HG03521 (cell line): ENCODE measurements at regions not wholly inside any gene's neighbourhood (a gene's known extent, or its start where the extent isn't known, plus 50 kb on each side); places are given as distances from the start of the nearest gene placed in this dataset.

ENCODE experiments used
- ATAC-seq: cut with Tn5 transposase; IDR thresholded peaks from one replicate; pipeline ENCODE4 v1.9.1; 2021; ENCODE audit warnings: mild to moderate bottlenecking, moderate library complexity; ENCODE audit not compliant: unreplicated experiment

DNA sequence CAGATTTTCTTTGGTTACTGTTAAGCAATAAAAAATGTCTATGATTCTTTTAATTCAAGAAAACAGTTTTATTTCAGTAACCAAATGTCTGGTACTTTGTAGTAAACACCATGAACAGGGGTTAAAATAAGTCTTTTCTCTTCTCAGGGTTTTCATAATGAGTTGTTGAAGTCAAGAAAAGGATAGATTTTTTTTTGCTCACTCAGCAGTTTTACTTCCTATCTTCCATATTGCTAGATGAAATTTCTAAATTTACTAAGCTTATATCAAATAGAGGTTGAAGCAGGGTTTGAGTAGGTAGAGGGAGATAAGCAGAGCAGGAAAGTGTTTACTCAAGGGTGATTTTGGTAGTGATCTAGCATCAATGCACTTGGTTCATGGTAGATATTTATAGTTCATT is 1031.3 kb downstream of the C4orf33 start:
- ATAC-seq, result no peak

DNA sequence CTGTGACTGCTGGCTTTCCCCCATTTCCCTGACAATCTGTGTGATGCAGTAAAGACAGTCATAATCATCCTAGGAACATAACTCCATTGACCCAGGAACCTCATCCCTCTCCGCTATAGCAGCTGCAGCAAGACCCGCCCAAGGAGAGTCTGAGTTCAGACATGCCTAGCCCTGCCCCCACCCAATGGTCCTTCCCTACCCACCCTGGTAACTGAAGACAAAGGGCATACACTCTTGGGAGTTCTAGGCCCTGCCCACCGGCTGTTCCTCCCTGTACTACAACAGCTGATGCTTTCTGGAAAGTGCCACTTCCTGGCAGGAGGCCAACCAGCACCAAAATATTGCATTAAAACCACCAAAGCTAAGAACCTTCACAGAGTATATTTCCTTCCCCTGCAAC is 1035.6 kb downstream of the C4orf33 start:
- no peak for ATAC-seq

DNA sequence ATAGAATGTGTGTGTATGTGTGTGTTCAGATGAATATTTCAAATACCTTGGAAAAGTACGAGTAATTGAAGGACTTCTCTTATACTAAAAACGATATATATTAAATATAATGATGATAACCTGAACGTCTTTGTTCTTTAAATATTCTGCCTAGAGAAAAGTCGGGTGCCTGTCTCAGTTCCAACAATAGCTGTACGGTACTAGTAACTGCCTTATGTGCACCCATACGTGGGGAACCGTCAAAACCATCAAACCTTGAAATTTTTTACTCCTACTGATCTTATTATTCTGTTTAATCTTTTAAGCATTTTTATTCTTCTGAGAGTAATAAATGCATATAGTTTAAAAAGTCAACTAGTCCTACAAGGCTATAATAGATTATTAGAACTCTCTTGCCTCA is 1045.7 kb downstream of the C4orf33 start:
- no peak for ATAC-seq

DNA sequence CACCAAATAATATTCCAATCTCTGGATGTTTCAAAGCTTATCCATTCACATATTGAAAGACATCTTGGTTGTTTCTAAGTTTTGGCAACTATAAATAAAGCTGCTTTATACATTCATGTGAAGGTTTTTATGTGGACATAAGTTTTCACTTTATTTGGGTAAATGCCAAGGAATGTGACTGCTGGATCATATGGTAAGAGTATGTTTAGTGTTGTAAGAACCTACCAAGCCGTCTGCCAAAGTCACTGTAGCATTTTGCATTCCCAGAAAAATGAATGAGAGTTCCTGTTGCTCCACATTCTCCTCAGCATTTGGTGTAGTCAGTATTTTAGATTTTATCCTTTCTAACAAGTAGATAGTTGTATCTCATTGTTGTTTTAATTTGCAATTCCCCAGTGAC is 1047.7 kb downstream of the C4orf33 start:
- ATAC-seq, result no peak

DNA sequence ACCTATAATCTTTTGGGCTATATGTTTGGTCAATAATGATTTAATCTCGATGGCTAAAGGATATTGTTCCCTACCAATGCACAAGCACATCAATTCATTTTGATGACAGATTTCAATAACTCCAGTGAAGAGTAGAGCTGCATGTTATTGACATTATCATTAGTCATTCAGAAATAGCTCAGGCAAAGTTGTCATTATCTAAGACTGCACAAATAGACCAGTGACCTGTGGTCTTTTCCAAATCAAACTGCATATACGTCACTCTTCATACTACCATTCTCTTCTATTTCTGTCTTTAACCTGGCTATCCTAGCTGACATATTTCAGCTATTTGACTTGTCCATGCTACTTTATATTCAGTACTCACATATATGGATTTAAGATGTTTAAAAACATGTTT is 1050.8 kb downstream of the C4orf33 start:
- ATAC-seq, result no peak

DNA sequence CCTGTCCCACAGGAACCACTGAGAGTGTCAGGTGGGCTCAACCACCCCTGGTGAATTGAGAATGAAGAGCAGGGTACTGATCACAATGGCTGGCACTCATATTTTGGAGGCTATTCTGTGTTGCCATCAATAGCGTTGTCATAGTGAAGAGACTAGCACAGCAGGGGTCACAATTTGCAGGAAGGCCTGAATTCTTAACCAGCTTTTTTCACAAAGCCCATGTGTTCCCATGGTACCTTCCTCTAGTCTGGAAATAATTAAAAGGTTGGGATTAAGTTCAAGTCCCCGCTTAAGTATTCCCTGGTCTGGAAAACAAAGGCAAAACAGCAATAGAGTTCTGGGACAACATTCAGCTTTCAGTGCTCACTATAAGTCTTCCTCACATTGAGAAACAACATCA is 1051.7 kb downstream of the C4orf33 start:
- no peak for ATAC-seq

DNA sequence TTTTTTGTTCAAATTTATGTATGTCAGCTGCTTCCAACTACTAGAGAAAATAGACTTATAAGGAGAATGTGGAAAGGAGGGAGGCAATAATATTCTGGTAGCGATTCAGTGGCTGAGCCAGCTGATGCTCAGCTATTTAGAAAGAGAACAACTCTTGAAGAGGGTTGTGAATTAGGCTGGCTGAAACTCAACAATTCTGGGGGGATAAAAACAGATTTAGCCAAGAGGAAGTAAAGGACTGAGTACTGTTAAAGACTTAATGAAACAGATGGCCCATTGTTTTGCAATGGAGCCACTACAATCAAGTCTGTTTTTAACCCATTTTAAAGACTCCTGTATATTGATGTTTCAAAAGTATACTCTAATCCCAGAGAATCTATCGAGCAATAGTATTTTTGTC is 1058.9 kb downstream of the C4orf33 start:
- ATAC-seq, result no peak

DNA sequence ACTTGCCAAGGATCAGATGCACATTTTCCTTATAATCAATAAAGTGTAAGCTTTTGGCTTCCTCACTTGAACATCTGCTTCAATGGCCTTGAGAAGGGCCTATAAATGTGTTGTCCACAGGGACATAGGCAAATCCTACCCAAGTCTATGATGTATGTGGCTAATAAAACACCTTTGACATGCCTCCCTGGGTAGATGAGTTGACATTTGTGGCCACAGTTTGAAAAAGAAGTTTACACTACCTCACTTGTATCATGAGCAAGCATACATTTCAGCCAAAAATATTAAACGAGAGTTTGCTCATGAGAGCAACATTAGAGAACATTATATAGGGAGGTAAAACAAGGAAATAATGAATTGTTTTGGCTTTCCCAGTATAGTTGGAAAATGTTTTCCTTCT is 1067.7 kb downstream of the C4orf33 start:
- ATAC-seq, result no peak

DNA sequence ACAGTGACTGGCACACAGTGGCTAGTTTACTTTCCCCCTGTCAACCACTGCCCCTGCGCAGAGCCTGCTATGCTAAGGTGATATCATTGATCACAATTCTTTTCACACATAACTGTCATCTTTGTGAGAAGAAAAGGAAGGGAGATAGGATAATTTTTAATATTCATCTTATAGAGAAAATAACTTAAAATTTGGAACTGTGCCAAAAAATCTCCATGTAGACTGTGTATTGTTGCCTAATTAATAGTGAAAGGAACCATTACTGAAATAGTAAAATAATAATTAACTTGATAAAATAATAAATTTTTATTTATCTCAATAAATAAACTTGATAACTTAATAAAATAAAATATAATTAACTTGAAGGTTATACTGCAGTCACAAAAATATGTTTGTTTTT is 1069.4 kb downstream of the C4orf33 start:
- no peak for ATAC-seq

DNA sequence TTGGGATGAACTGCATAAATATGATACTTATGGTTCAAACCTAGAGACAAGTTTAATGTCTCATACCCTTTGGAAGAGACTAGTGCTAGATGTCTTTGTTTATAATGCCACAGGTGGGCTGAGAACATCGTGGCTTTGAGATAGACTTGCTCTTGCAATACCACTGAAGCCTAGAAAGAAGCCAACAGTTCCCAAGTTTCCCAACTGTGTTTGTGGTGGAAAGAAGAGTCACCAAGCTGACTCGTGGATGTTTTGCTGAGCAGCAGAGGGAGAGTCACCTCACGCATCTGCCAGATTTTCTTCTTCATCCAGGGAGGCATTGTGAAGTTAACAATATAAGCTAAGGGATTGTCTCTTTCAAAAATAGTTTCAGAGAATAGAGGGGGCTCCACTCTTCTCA is 1076.2 kb downstream of the C4orf33 start:
- no peak for ATAC-seq

DNA sequence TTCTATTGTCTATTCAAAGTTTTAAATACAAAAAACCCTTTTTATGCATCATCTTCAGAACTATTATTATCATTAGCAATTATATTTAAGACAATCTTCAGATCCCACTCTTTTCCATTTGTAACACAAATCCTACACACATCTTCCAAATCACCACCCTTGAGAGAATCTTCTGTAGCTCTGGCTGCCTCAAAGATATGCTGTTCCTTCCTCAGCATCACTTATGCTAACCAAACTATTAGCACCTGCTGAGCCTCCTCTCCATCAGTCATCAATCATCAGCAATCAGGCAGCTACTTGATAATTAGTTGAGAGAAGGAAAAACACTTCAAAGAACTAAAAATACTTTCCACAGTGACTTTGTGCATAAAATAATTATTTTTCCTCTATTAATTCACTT is 1082.2 kb downstream of the C4orf33 start:
- ATAC-seq, result no peak

DNA sequence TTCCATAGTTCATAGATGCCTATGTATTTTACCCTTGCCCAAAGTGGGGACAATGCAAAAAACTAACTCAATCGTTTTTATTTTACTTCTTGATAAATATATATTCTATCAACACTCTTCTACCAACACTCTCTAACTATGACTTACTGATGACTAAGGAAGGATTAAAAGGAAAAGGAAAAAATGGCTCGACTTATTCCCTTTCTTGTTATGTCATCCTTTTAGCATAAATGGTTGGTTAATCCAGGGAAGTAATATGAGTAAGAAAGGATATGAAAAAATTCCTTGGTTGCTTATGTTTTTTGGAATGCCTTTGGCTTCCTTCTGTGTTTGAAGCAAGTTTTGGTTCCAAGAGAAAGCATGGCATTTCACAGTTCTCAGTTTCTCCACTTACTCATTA is 1087.1 kb downstream of the C4orf33 start:
- no peak for ATAC-seq

DNA sequence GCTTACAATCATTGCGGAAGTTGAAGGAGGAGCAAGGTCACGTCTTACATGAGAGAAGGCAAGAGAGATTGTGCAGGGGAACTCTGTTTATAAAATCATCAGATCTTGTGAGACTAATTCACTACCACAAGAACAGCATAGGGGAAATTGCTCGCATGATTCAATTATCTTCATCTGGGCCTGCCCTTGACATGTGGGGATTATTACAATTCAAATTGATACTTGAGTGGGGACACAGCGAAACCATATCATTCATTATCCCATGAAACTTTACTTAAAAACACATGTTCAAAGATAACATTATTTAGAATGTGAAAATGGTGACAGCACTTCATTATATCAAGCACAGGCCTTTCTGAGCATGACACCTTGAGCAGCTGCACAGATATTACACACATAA is 1087.8 kb downstream of the C4orf33 start:
- ATAC-seq, result no peak

DNA sequence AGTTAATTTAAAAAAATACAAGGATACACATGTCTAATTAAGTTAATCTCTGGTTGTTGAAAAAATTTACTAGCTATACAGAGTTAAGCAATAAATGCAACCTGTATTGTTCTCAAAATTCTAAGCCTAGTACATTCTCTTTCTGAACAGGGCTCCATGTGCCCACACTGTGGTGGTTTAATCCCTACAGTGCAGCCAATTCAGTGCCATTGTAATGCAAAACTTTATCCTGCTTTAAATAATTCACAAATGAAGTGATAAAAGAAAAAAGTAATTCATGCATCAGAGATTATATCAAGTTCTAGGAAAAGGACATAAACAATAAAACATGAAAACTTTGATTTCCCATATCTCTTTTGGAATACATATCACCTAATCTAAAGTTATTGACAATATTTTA is 1089.2 kb downstream of the C4orf33 start:
- no peak for ATAC-seq

DNA sequence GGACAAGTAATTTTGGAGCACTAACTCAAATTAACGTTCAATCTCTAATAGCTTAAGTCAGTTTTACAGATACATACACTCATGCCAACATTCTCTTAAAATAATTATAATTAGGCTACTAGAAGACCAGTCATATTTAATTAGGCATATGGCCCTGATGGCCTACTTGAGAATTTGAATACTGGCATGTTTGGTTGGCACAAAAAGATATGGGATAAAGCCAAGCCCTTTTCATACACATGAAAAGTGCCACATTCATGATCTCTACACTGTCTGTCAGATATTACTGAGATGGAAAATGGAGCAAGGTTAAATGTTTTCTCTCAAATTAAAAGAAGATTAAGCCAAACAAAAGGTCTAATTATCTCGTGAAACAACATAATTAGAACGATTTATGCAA is 1091.0 kb downstream of the C4orf33 start:
- no peak for ATAC-seq

DNA sequence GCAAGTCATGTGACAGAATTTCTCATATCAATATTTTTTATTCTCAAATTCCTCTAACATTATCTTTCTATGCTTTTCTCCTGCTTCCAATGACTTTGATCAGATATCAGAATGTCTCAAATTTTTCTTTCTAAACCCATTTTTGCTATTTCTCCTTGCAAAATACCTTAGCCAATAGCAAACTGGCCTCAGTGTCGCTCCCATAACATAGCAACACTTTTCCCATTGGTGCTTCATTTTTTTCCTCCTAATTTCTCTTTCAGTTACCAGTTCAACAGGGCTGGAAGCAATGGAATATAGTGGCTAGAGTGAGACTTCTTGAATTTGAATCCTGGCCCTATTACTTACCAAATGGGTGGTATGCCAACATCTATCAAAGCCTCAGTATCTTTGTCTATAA is 1091.6 kb downstream of the C4orf33 start:
- ATAC-seq, result no peak

DNA sequence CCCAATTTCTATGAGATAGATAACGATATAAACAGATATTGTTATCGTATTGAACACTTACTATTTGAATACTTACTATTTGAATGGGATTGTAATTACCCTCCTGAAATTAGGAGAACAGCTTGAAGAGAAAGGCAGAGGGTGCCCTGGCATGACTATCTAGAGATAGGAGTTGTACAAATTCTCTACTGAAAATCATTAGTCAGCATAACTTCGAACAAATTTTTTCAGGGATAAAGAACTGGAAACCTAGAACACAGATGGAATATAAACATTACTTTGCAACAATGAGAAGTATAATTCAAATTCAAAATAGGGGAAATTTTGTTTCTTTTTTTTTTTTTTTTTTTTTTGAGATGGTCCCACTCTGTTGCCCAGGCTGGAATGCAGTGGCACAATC is 1096.8 kb downstream of the C4orf33 start:
- no peak for ATAC-seq

DNA sequence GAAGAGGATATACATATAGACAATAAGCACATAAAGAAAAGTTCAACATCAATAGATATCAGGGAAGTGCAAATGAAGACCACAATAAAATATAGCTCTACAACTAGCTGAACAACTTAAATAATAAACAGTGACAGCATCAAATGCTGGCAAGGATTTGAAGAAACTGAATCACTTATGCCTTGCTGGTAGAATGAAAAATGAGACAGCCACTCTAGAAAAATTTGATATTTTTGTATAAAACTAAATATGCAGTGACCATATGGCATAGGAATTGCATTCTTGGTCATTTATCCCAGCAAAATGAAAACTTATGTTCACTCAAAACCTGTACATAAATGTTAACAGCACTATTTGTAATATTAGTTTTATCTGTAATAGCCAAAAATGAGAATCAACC is 1102.0 kb downstream of the C4orf33 start:
- ATAC-seq, result no peak

DNA sequence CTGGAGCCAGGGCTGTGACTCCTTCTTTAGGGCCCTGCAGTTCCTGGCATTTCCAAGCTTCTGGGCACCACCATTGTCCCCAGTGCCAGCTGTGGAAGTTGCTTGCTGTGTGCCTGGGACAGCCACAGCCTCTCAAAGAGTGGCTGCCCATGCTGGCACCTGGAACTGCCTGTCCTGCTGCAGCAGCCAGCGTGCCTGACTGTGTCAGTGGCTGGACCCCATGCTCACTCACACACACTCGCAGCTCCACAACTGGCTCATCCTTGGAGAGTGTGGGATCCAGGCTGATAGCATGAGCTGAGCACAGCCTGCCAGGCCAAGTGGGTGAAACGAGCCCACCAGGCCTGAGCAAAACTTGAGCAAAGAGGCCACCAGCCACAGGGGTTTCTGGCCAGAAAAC is 1107.6 kb downstream of the C4orf33 start:
- ATAC-seq, result no peak

DNA sequence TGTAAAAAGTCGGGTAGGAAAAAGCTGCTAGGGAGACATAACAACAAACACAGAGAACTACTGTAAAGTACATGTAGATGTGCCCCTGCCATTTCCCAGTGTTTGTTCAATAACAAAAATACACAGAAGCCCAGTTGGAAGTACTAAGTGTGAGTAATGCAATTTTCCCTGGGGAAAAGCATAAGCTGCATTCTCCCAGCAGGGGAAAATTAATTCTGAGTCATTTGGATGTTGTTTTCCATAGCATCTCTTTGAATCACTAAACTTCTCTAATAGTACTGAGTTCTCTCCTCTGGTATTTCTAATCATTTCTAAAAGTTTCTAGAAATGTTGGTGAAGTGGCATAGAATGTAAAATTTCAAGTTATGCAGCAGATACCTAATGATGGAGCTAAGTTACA is 1114.9 kb downstream of the C4orf33 start:
- no peak for ATAC-seq

DNA sequence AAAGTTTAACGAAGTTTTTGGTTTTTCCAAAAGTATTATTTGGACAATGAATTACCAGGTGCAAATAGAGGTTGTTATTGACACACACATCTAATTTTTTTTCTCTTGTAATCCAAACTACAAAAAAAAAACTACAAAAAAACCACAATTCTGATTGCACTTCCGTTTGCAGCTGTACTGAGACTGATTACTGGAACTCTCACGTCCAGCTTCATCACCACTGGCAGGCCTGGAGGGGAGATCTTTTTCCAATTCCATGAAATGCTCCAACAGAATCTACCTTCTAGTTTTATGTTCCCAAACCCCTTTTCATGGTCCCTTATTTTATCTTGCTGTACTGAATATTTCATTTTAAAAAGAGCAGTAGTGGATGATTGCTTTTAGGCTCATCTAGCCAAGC is 1118.3 kb downstream of the C4orf33 start:
- no peak for ATAC-seq

DNA sequence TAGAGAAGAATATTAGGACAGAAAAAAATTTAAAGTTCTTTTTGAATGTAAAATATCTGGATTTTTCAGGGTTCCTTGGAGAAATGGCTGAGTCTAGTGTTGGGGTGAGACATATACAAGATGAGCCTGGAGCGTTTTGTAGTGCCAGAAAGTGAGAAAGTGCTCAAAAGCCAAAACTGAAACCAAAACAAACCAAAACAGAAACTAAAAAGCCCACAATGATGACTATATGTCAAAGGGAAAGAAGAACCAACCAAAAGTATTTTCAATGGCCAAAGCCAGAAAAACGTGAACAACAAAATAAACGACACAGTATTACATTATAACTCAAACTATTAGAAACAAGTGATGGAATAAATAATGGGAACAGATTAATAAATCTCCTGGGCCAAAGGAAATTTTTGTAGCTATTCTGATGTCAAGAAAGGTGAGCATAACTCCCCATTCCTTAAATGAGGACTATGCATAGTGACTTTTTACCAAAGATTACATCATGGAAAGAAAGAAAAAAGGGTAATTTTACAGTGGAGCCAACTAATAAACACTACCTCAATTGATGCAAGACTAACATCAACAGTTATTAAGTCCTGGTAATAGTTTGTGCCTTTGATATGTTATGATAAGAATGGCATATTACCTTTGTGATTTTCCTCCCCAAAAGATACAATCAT is 1137.6 kb downstream of the C4orf33 start:
- peak; percentile 99 for ATAC-seq

DNA sequence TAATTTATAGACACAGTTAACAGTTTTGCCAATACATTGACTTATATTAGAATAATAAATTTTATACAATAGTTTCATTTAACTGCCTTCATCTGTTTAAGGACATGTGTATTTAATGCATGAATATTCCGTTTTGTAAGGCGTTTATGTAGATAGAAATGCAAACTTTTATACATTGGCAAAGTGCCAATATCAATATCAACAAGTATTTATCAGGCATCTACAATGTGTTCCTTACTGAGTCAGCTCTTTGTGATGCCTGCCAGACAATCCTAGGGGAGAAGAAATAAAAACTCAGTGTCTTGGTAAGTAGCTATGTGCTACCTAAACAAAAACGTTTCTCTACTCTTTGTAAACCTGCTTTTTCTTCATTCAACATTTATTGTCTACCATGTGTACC is 1142.2 kb downstream of the C4orf33 start:
- ATAC-seq, result no peak

DNA sequence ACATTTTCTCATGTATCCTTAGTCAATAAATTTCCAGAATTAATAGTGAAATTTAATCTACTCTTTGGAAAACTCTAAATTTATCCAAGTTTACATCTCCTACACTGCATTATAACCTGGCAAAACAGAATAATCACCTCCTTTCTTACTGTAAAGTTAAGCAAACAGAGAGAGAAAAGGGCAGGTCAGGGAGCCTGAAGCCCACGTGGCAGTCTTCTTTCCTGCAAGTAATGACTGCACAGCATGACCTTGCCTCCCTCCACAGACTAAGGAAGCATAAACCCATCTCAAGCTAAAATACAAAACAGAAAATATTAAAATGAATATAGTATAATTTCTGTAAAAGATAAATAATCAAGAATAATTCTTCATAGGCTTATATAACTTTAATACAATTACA is 1153.0 kb downstream of the C4orf33 start:
- ATAC-seq, result no peak
